ENCODE measurements at regions not wholly inside any gene's neighbourhood (a gene's known extent, or its start where the extent isn't known, plus 50 kb on each side); places are given as distances from the start of the nearest gene placed in this dataset.

- TF ChIP-seq, protein P1, sequence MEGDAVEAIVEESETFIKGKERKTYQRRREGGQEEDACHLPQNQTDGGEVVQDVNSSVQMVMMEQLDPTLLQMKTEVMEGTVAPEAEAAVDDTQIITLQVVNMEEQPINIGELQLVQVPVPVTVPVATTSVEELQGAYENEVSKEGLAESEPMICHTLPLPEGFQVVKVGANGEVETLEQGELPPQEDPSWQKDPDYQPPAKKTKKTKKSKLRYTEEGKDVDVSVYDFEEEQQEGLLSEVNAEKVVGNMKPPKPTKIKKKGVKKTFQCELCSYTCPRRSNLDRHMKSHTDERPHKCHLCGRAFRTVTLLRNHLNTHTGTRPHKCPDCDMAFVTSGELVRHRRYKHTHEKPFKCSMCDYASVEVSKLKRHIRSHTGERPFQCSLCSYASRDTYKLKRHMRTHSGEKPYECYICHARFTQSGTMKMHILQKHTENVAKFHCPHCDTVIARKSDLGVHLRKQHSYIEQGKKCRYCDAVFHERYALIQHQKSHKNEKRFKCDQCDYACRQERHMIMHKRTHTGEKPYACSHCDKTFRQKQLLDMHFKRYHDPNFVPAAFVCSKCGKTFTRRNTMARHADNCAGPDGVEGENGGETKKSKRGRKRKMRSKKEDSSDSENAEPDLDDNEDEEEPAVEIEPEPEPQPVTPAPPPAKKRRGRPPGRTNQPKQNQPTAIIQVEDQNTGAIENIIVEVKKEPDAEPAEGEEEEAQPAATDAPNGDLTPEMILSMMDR (IDR thresholded peaks at IDR 0.05) = no peak
- no peak for TF ChIP-seq POLR2AphosphoS5 (IDR thresholded peaks at IDR 0.05)
- no peak for TF ChIP-seq POLR2A (IDR thresholded peaks at IDR 0.05)
Measured at GRCh38 chr12:111084605-111085004, 164.2 kb upstream of the MYL2 start.
